ENCODE measurements at regions not wholly inside any gene's neighbourhood (a gene's known extent, or its start where the extent isn't known, plus 50 kb on each side); places are given as distances from the start of the nearest gene placed in this dataset.

DNA sequence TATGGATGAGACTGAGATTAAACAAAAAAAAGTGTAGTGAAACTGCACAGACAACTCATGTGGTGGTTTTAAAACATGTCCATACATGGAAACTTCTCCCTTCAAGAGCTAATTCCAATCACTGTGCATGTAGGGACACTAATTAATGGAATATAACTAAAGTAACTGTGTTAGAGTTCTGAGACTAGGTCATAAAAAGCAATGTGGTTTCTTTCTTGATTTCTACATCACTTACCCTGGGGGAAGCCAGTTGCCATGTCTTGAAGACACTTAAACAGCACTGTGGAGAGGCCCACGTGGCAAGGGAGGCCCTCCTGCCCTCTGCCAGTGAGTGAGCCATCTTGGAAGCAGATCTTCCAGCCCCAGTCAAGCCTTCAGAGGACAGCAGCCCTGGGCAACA is 118.2 kb upstream of the DST start:
- H3K27me3 ChIP-seq (ENCODE audit: control insufficient read depth, insufficient read depth, low read length) = no peaks in the 10 kb centered on the region
- no peaks in the 10 kb centered on the region for H3K36me3 ChIP-seq (ENCODE audit: control insufficient read depth, insufficient read depth, low read length)
- DNase-seq (ENCODE audit: low read depth, low spot score) = no peak
- no peak overlapping the region for H3K27ac ChIP-seq (ENCODE audit: low read length)
- no CpG with 5 or more reads among the region's 1 CpG for WGBS (ENCODE audit: insufficient coverage, insufficient read length)
- no peaks in the 10 kb centered on the region for H3K9me3 ChIP-seq (ENCODE audit: control insufficient read depth, insufficient read depth, low read length)
- peaks cover 6% of the 10 kb centered on the region; the same call in 1 of the 2 replicates for H3K4me1 ChIP-seq (ENCODE audit: control insufficient read depth, insufficient read depth, low read length)
- H3K4me3 ChIP-seq (ENCODE audit: low read length) = no peak overlapping the region

DNA sequence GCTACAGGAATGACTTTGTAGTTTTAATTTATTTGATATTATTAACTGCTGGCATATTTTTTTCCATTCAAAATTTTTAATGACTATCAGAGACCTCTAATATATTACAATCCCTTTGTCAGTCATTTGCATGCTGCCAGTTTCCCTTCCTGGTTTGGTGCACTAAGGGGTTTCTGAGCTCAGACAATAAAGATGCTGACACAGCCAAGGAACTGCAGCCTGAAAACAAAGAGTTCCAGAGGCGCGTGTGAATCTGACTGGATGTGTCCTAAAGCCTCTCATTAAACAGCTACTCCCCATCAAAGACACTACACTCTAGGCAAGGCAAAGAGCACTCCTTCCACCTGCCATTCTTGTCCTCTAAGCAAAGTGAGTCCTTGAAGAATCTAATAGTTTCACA is 116.8 kb upstream of the DST start:
- no peaks in the 10 kb centered on the region for H3K27me3 ChIP-seq (ENCODE audit: control insufficient read depth, insufficient read depth, low read length)
- DNase-seq (ENCODE audit: low read depth, low spot score) = no peak
- no peak overlapping the region for H3K27ac ChIP-seq (ENCODE audit: low read length)
- no peaks in the 10 kb centered on the region for H3K9me3 ChIP-seq (ENCODE audit: control insufficient read depth, insufficient read depth, low read length)
- peaks cover 6% of the 10 kb centered on the region; the same call in 1 of the 2 replicates for H3K4me1 ChIP-seq (ENCODE audit: control insufficient read depth, insufficient read depth, low read length)
- H3K4me3 ChIP-seq (ENCODE audit: low read length) = no peak overlapping the region
- WGBS (ENCODE audit: insufficient coverage, insufficient read length) = no CpG with 5 or more reads among the region's 2 CpGs
- no peaks in the 10 kb centered on the region for H3K36me3 ChIP-seq (ENCODE audit: control insufficient read depth, insufficient read depth, low read length)

DNA sequence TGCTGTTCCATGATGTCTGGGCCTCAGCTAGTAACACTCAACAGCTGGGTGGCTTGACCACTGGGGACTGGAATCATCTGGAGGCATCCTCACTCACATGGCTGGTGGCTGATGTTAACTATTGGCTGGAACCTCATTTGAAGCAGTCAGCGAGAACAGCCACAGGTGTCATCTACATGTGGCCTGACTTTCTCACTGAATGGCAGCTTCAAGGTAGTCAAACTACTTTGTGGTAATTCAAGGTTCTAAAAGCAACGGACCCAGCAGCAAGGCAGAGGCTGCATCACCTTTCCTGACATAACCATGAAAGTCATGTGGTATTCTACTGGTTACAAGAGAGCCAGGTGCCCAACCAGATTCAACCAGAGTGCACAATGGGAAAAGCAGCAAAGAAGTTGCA is 115.9 kb upstream of the DST start:
- Histone ChIP-seq H3K9me3 (ENCODE audit: control insufficient read depth, insufficient read depth, low read length) (no peaks in the 10 kb centered on the region), H3K36me3 (ENCODE audit: control insufficient read depth, insufficient read depth, low read length) (no peaks in the 10 kb centered on the region), H3K4me1 (ENCODE audit: control insufficient read depth, insufficient read depth, low read length) (peaks cover 6% of the 10 kb centered on the region; the same call in 1 of the 2 replicates), H3K27ac (ENCODE audit: low read length) (no peak overlapping the region), H3K4me3 (ENCODE audit: low read length) (no peak overlapping the region), H3K27me3 (ENCODE audit: control insufficient read depth, insufficient read depth, low read length) (no peaks in the 10 kb centered on the region)
- no CpG with 5 or more reads among the region's 2 CpGs for WGBS (ENCODE audit: insufficient coverage, insufficient read length)
- DNase-seq (ENCODE audit: low read depth, low spot score) = no peak

DNA sequence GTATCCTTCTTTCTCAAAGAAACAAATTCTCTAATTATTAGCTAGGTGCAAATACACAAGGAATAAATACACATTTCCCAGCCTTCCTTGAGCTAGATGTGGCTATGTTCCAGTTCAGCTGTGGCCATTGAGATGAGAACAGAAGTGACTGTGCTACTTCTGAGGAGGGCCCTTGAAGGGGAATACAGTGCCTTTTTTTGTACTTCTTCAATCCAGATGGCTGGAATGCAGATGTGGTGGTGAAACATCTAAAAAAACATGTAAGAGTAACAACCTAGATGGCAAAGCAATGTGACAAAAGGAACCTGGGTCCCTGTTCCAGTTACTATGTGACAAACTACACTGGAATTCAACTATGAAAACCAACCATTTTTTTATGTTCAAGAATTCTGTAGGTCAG is 115.4 kb upstream of the DST start:
- Histone ChIP-seq H3K9me3 (ENCODE audit: control insufficient read depth, insufficient read depth, low read length) (no peaks in the 10 kb centered on the region), H3K4me1 (ENCODE audit: control insufficient read depth, insufficient read depth, low read length) (peaks cover 6% of the 10 kb centered on the region; the same call in 1 of the 2 replicates), H3K27ac (ENCODE audit: low read length) (no peak overlapping the region), H3K4me3 (ENCODE audit: low read length) (no peak overlapping the region), H3K27me3 (ENCODE audit: control insufficient read depth, insufficient read depth, low read length) (no peaks in the 10 kb centered on the region), H3K36me3 (ENCODE audit: control insufficient read depth, insufficient read depth, low read length) (no peaks in the 10 kb centered on the region)
- DNase-seq (ENCODE audit: low read depth, low spot score) = no peak

DNA sequence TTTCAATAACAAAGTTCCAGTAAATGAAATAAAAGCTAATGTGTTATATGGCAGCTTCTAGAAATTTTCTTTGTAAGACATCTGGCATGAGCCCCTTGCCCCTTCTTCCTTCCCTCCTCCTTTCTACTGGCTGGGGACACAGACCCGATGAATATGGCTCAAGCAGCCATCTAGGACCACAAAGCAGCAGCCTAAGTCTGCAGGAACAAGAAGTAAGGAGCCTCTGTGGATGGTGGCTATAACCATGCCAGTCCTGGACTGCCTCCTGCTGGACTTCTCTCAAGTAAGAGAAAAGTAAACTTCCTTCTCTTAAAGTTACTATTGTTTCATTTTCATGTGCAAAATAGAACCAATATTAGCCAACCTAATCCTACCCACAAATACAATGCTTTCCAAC is 114.9 kb upstream of the DST start:
- Histone ChIP-seq H3K27ac (ENCODE audit: low read length) (no peak overlapping the region), H3K4me1 (ENCODE audit: control insufficient read depth, insufficient read depth, low read length) (peaks cover 6% of the 10 kb centered on the region; the same call in 1 of the 2 replicates), H3K9me3 (ENCODE audit: control insufficient read depth, insufficient read depth, low read length) (no peaks in the 10 kb centered on the region), H3K36me3 (ENCODE audit: control insufficient read depth, insufficient read depth, low read length) (no peaks in the 10 kb centered on the region), H3K4me3 (ENCODE audit: low read length) (no peak overlapping the region), H3K27me3 (ENCODE audit: control insufficient read depth, insufficient read depth, low read length) (no peaks in the 10 kb centered on the region)
- no CpG with 5 or more reads among the region's 1 CpG for WGBS (ENCODE audit: insufficient coverage, insufficient read length)
- DNase-seq (ENCODE audit: low read depth, low spot score) = no peak

DNA sequence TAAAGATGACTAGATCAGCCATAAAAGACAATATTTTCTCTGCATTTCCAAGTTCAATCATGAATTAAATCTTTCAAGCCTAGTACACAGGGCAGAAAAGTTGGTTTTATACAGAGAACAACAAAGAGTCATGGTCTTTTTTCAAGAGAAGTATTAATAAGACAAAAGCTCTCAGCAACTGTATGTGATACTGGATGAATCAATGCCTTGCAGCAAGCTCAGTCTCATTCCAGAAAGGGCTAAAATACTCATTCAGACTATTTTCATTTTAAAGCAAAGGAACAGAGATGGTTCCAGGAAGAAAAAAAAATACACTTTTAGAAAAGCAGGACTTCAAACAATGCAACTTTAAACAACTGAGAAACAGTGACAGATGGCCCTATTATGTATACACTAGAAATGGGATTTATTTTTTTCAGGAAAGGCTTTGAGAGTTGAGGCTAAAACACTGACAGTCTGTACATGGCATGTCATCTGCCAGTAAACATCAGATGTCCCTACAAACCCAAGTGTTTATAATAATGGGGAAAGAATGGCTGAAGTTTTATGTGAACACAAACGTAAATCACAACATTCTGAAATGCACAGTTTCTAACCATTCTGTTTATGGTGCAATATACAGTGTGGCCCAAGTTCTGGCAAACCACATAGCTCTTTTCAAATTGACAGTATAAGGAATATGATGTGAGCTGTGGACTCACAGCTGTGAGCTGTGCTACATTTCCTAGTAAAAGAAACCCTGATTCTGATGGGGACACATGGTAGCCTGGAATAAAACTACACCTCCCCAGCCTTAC is 114.3 kb upstream of the DST start:
- DNase-seq (ENCODE audit: low read depth, low spot score) = no peak
- no peak overlapping the region for H3K27ac ChIP-seq (ENCODE audit: low read length)
- no peaks in the 10 kb centered on the region for H3K9me3 ChIP-seq (ENCODE audit: control insufficient read depth, insufficient read depth, low read length)
- H3K4me3 ChIP-seq (ENCODE audit: low read length) = no peak overlapping the region
- no peaks in the 10 kb centered on the region for H3K36me3 ChIP-seq (ENCODE audit: control insufficient read depth, insufficient read depth, low read length)
- H3K4me1 ChIP-seq (ENCODE audit: control insufficient read depth, insufficient read depth, low read length) = peaks cover 6% of the 10 kb centered on the region; the same call in 1 of the 2 replicates
- no peaks in the 10 kb centered on the region for H3K27me3 ChIP-seq (ENCODE audit: control insufficient read depth, insufficient read depth, low read length)
- no CpG with 5 or more reads among the region's 1 CpG for WGBS (ENCODE audit: insufficient coverage, insufficient read length)

DNA sequence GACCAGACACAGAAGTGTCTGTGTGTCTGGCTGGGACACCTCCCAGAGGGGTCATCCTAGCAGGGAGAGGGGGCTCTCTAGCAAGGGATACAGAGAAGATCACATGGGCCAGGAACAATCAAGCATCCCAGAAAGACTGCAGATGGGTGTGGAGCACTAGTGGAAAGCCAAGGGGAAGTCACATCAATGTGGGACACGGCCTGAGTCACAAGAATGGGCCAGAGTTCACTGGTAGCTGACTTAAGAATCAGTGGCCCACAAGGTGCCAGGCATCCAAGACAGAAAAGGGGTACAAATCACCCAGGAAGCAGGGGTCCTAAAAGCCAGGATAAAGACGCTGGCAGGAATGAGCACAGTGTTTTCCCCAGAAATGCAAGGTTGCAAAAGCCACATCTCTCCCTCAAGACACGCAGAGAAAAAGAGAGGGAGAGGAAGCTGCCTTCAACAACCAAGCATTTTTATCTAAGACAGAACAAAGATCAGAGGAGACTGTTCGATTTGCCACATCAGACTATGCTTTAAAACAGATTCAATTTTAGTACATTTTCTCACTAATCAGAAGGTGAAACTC is 113.6 kb upstream of the DST start:
- Histone ChIP-seq H3K27me3 (ENCODE audit: control insufficient read depth, insufficient read depth, low read length) (no peaks in the 10 kb centered on the region), H3K4me3 (ENCODE audit: low read length) (no peak overlapping the region), H3K4me1 (ENCODE audit: control insufficient read depth, insufficient read depth, low read length) (peaks cover 6% of the 10 kb centered on the region; the same call in 1 of the 2 replicates), H3K27ac (ENCODE audit: low read length) (no peak overlapping the region), H3K36me3 (ENCODE audit: control insufficient read depth, insufficient read depth, low read length) (no peaks in the 10 kb centered on the region), H3K9me3 (ENCODE audit: control insufficient read depth, insufficient read depth, low read length) (no peaks in the 10 kb centered on the region)
- WGBS (ENCODE audit: insufficient coverage, insufficient read length) = no CpG with 5 or more reads among the region's 4 CpGs
- DNase-seq (ENCODE audit: low read depth, low spot score) = no peak

DNA sequence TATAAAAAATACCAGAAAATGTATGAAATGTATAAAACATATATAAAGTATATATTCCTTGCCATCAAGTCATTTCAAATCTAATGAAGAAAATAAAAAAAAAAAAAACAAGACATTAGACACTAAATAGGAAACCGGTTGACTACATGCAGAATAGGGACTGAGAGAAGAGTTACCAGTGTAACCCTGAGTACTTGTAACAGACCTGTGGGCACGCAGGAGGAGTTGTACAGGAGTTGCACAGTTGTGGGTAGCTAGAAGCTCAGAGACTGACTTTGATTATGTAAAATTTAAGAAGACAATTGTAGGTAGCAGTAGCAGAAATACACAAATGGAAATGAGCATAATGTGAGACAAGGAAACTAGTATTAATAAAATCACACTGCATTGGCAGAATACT is 112.4 kb upstream of the DST start:
- Histone ChIP-seq H3K36me3 (ENCODE audit: control insufficient read depth, insufficient read depth, low read length) (no peaks in the 10 kb centered on the region), H3K4me1 (ENCODE audit: control insufficient read depth, insufficient read depth, low read length) (peaks cover 6% of the 10 kb centered on the region; the same call in 1 of the 2 replicates), H3K27me3 (ENCODE audit: control insufficient read depth, insufficient read depth, low read length) (no peaks in the 10 kb centered on the region), H3K4me3 (ENCODE audit: low read length) (no peak overlapping the region), H3K9me3 (ENCODE audit: control insufficient read depth, insufficient read depth, low read length) (no peaks in the 10 kb centered on the region), H3K27ac (ENCODE audit: low read length) (no peak overlapping the region)
- no peak for DNase-seq (ENCODE audit: low read depth, low spot score)
- WGBS (ENCODE audit: insufficient coverage, insufficient read length) = no CpG with 5 or more reads among the region's 2 CpGs

DNA sequence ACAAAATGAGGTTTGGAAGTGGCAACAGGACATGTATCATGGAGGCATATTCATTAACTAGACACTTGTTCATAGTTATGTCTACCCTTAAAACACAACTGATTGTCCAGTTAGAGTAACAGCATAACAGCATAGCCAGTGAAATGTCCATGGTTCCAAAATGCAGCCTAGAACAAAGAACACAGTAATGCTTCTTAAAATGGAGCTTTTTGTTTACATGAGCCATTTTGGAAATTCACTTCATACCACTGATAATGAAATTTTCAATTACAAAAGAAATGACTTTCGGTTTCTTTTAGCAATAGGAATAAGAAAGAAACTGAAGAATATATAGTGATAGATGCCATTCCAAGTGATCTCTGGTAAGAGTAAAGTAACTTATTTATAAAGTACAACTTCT is 111.1 kb upstream of the DST start:
- DNase-seq (ENCODE audit: low read depth, low spot score) = no peak
- Histone ChIP-seq H3K27me3 (ENCODE audit: control insufficient read depth, insufficient read depth, low read length) (no peaks in the 10 kb centered on the region), H3K27ac (ENCODE audit: low read length) (no peak overlapping the region), H3K4me3 (ENCODE audit: low read length) (no peak overlapping the region), H3K9me3 (ENCODE audit: control insufficient read depth, insufficient read depth, low read length) (no peaks in the 10 kb centered on the region), H3K4me1 (ENCODE audit: control insufficient read depth, insufficient read depth, low read length) (peaks cover 4% of the 10 kb centered on the region; the same call in 1 of the 2 replicates), H3K36me3 (ENCODE audit: control insufficient read depth, insufficient read depth, low read length) (no peaks in the 10 kb centered on the region)
- WGBS (ENCODE audit: insufficient coverage, insufficient read length) = no CpG with 5 or more reads among the region's 1 CpG

DNA sequence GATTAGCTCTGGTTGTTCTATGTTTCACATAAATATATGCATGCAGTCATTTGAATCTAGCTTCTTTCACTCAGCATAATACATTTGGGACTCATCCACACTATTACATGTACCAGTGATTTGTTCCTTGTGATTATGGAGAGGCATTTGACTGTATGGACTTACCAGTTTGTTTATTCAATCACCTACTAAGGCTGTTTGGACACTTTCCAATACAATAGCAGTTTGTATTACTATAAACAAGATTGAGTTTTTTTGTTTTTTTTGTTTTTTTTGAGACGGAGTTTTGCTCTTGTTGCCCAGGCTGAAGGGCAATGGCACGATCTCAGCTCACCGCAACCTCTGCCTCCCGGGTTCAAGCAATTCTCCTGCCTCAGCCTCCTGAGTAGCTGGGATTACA is 109.8 kb upstream of the DST start:
- Histone ChIP-seq H3K4me3 (ENCODE audit: low read length) (no peak overlapping the region), H3K27ac (ENCODE audit: low read length) (no peak overlapping the region), H3K9me3 (ENCODE audit: control insufficient read depth, insufficient read depth, low read length) (no peaks in the 10 kb centered on the region), H3K4me1 (ENCODE audit: control insufficient read depth, insufficient read depth, low read length) (no peaks in the 10 kb centered on the region; the same call in 1 of the 2 replicates), H3K27me3 (ENCODE audit: control insufficient read depth, insufficient read depth, low read length) (no peaks in the 10 kb centered on the region), H3K36me3 (ENCODE audit: control insufficient read depth, insufficient read depth, low read length) (no peaks in the 10 kb centered on the region)
- DNase-seq (ENCODE audit: low read depth, low spot score) = no peak
- WGBS (ENCODE audit: insufficient coverage, insufficient read length) = no CpG with 5 or more reads among the region's 4 CpGs

DNA sequence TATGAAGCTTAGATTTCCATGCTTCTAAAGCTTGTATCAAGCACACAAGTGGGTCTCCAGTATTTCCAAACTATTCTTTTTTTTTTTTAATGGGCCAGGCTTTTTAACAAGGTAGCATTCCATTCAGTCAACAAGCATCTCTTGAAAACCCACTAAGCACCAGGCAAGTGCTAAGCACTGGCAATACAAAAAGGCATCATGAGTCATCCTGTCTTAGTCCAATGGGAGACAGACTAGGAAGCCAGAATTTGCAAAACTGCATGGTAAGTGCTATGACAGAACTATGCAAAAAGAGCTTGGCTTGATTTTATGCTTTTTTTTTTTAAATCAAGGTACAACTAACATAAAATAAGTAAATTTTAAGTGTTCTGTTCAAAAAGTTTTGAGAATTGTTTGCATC is 109.3 kb upstream of the DST start:
- no peaks in the 10 kb centered on the region for H3K9me3 ChIP-seq (ENCODE audit: control insufficient read depth, insufficient read depth, low read length)
- DNase-seq (ENCODE audit: low read depth, low spot score) = no peak
- H3K4me1 ChIP-seq (ENCODE audit: control insufficient read depth, insufficient read depth, low read length) = peaks cover 2% of the 10 kb centered on the region; the same call in 1 of the 2 replicates
- H3K4me3 ChIP-seq (ENCODE audit: low read length) = no peak overlapping the region
- no peaks in the 10 kb centered on the region for H3K27me3 ChIP-seq (ENCODE audit: control insufficient read depth, insufficient read depth, low read length)
- no peaks in the 10 kb centered on the region for H3K36me3 ChIP-seq (ENCODE audit: control insufficient read depth, insufficient read depth, low read length)
- H3K27ac ChIP-seq (ENCODE audit: low read length) = no peak overlapping the region

Data from iPS DF 6.9 (cell line).